ENCODE measurements at regions not wholly inside any gene's neighbourhood (a gene's known extent, or its start where the extent isn't known, plus 50 kb on each side); places are given as distances from the start of the nearest gene placed in this dataset.

GRCh38 chr20:57076152-57076652 lies 190.2 kb downstream of the BMP7 start:
- TF ChIP-seq CTCF (IDR thresholded peaks at IDR 0.05; ENCODE audit: poor library complexity) (no peak), EZH2 (IDR thresholded peaks at IDR 0.05; ENCODE audit: borderline replicate concordance) (no peak), EZH2phosphoT487 (IDR thresholded peaks at IDR 0.05; ENCODE audit: low read depth, severe bottlenecking, unreplicated experiment) (no peak)
